ENCODE measurements at regions not wholly inside any gene's neighbourhood (a gene's known extent, or its start where the extent isn't known, plus 50 kb on each side); places are given as distances from the start of the nearest gene placed in this dataset.

- TF ChIP-seq ZNF622 (IDR thresholded peaks at IDR 0.05) (no peak), SREBF2 (IDR thresholded peaks at IDR 0.05; ENCODE audit: low read length) (no peak), YBX1 (IDR thresholded peaks at IDR 0.05) (no peak), POLR2A (IDR thresholded peaks at IDR 0.05; ENCODE audit: low read depth, low read length) (no peak), BCL11A (IDR thresholded peaks at IDR 0.05; ENCODE audit: low read depth, low read length) (no peak)
- TF ChIP-seq, protein P1, sequence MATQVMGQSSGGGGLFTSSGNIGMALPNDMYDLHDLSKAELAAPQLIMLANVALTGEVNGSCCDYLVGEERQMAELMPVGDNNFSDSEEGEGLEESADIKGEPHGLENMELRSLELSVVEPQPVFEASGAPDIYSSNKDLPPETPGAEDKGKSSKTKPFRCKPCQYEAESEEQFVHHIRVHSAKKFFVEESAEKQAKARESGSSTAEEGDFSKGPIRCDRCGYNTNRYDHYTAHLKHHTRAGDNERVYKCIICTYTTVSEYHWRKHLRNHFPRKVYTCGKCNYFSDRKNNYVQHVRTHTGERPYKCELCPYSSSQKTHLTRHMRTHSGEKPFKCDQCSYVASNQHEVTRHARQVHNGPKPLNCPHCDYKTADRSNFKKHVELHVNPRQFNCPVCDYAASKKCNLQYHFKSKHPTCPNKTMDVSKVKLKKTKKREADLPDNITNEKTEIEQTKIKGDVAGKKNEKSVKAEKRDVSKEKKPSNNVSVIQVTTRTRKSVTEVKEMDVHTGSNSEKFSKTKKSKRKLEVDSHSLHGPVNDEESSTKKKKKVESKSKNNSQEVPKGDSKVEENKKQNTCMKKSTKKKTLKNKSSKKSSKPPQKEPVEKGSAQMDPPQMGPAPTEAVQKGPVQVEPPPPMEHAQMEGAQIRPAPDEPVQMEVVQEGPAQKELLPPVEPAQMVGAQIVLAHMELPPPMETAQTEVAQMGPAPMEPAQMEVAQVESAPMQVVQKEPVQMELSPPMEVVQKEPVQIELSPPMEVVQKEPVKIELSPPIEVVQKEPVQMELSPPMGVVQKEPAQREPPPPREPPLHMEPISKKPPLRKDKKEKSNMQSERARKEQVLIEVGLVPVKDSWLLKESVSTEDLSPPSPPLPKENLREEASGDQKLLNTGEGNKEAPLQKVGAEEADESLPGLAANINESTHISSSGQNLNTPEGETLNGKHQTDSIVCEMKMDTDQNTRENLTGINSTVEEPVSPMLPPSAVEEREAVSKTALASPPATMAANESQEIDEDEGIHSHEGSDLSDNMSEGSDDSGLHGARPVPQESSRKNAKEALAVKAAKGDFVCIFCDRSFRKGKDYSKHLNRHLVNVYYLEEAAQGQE (IDR thresholded peaks at IDR 0.05; ENCODE audit: low read depth, low read length): no peak
Observed at GRCh38 chr20:3306068-3306467, 67.1 kb upstream of the SLC4A11 start.
